Large intestine (tissue), 3 donors: ENCODE measurements at regions not wholly inside any gene's neighbourhood (a gene's known extent, or its start where the extent isn't known, plus 50 kb on each side); places are given as distances from the start of the nearest gene placed in this dataset.
A peak's percentile ranks its signal among the peaks of the same experiment; 100 is the strongest.

Experiments
- DNase-seq, 2 donors: peaks; one replicate each; pipeline versions ENCODE4 v3.0.0 to v3.0.0-alpha.2; 2013
- H3K27ac ChIP-seq: one replicate; pipeline ENCODE4 v1.5.1; 2013; ENCODE audit warnings: low read length
- H3K27me3 ChIP-seq: 2 replicates; pipeline ENCODE4 v1.6.1; 2013; ENCODE audit warnings: low read length; ENCODE audit not compliant: control insufficient read depth, insufficient read depth
- H3K36me3 ChIP-seq: 2 replicates; pipeline ENCODE4 v1.6.1; 2013; ENCODE audit warnings: low read length; ENCODE audit not compliant: control insufficient read depth, insufficient read depth
- H3K4me1 ChIP-seq: one replicate; pipeline ENCODE4 v1.6.1; 2013; ENCODE audit warnings: low read length; ENCODE audit not compliant: control insufficient read depth, insufficient read depth
- H3K4me3 ChIP-seq: one replicate; pipeline ENCODE4 v1.5.1; 2013; ENCODE audit warnings: low read length
- H3K9me3 ChIP-seq: one replicate; pipeline ENCODE4 v1.6.1; 2013; ENCODE audit warnings: mild to moderate bottlenecking, low read depth, low read length, moderate library complexity; ENCODE audit not compliant: control insufficient read depth
- WGBS: methylation state at CpG from one replicate; pipeline ENCODE4 v1.1.5; 2013; ENCODE audit warnings: low lambda C conversion rate; ENCODE audit not compliant: insufficient coverage; 5-methylcytosine and 5-hydroxymethylcytosine counted together

GRCh38 chr13:47420020-47420419 is 523.2 kb upstream of the HTR2A start:
- Histone ChIP-seq H3K9me3 (no peaks in the 10 kb centered on the region), H3K4me3 (no peak overlapping the region), H3K4me1 (no peaks in the 10 kb centered on the region), H3K27ac (no peak overlapping the region), H3K27me3 (no peaks in the 10 kb centered on the region), H3K36me3 (no peaks in the 10 kb centered on the region)
- WGBS, result no CpG with 5 or more reads among the region's 1 CpG
- DNase-seq, result no peak

DNA sequence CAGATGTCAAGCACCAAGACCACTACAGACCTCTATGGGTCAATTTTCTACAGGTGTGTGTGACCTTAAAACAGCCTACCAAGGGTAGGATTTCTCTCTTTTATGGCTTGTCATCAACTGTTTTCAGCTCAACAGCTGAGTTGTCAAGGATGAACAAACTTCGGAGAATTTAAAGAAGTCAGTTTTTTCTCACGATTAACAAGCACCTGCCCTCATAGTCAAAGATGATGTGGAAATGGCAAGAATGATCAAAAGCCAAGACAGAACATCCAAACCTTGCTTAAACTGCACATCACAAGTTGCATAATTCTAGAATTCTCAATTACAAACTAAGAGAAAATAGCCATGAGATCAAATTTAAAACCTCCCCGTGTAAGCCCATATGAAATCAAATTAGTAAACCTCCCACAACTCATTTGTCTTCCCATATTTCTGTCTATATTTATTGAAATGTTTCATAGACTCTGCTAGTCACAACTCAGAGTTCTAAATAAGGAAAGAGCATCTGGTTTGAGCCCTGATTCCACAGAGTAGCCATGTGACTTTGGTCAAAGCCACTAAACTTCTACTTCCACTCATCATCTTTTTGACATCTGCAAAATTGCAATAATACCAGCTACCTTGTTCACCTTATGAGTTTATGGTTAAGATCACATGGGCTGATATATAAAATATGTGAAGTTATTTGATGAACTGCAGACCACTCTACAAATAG is 521.5 kb upstream of the HTR2A start:
- Histone ChIP-seq H3K27me3 (no peaks in the 10 kb centered on the region), H3K36me3 (no peaks in the 10 kb centered on the region), H3K27ac (no peak overlapping the region), H3K4me3 (no peak overlapping the region), H3K4me1 (no peaks in the 10 kb centered on the region), H3K9me3 (no peaks in the 10 kb centered on the region)
- no CpG with 5 or more reads among the region's 3 CpGs for whole genome bisulfite sequencing
- no peak for DNase-seq

GRCh38 chr13:47417485-47417884 is 520.6 kb upstream of the HTR2A start:
- H3K27ac ChIP-seq, result no peak overlapping the region
- H3K9me3 ChIP-seq, result no peaks in the 10 kb centered on the region
- H3K36me3 ChIP-seq, result no peaks in the 10 kb centered on the region
- H3K27me3 ChIP-seq, result no peaks in the 10 kb centered on the region
- no peak overlapping the region for H3K4me3 ChIP-seq
- no CpG with 5 or more reads among the region's 2 CpGs for WGBS
- DNase-seq, result no peak
- no peaks in the 10 kb centered on the region for H3K4me1 ChIP-seq

DNA sequence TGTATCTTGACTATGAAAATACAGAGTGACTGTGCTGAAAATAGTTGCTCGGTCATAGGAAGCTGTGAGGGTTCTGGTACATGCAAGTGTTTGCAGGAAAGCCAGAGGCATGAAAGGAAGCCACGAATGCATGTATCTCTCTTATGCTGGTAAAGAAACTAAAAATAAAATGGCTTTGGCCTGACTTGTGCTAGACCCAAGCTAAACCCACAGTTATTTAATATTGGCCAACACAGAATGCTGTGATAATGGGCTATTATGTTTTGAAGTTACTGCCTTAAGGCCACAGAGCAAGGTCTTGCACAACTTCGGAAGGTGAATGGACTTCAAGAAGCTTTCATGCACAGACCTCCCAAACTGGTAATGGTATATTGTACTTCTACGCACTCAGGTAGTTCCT is 518.2 kb upstream of the HTR2A start:
- 100% methylated on average over 1 of the region's 4 CpGs for WGBS
- no peak for DNase-seq

DNA sequence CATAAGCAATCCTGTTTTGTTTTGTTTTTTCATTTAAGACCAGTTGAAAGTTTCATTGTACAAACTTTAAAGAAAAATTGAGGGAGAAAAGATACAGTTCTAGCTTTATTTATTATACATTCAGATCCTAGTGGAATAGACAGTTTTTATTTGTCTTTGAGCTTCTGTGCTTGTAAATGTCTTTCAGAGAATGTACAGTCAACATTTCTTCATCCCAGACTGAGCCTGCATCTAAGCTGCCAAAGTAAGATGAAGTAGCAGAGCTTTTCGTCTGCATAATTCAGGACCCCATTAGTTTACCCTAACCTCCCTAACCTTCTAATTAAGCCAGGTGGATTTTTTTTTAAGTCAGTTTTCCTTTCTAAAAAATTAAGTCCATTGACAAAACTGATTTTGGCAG is 516.7 kb upstream of the HTR2A start:
- no peak overlapping the region for H3K4me3 ChIP-seq
- no peaks in the 10 kb centered on the region for H3K9me3 ChIP-seq
- no peaks in the 10 kb centered on the region for H3K27me3 ChIP-seq
- DNase-seq, result no peak
- no CpG with 5 or more reads among the region's 1 CpG for WGBS
- H3K27ac ChIP-seq, result no peak overlapping the region
- H3K4me1 ChIP-seq, result no peaks in the 10 kb centered on the region
- H3K36me3 ChIP-seq, result no peaks in the 10 kb centered on the region

More for the DNA sequence above, 518.2 kb upstream of the HTR2A start:
- Histone ChIP-seq H3K27ac (no peak overlapping the region), H3K36me3 (no peaks in the 10 kb centered on the region), H3K4me3 (no peak overlapping the region), H3K9me3 (no peaks in the 10 kb centered on the region), H3K27me3 (no peaks in the 10 kb centered on the region), H3K4me1 (no peaks in the 10 kb centered on the region)

- WGBS, result 100% methylated on average over 1 of the region's 3 CpGs
- H3K9me3 ChIP-seq, result no peaks in the 10 kb centered on the region
- H3K4me1 ChIP-seq, result no peaks in the 10 kb centered on the region
- H3K27ac ChIP-seq, result no peak overlapping the region
- H3K4me3 ChIP-seq, result no peak overlapping the region
- H3K36me3 ChIP-seq, result no peaks in the 10 kb centered on the region
- H3K27me3 ChIP-seq, result no peaks in the 10 kb centered on the region
- no peak for DNase-seq
Measured at GRCh38 chr13:47413112-47413511, 516.3 kb upstream of the HTR2A start.

- no peak overlapping the region for H3K4me3 ChIP-seq
- no peaks in the 10 kb centered on the region for H3K36me3 ChIP-seq
- H3K27me3 ChIP-seq, result no peaks in the 10 kb centered on the region
- H3K27ac ChIP-seq, result no peak overlapping the region
- H3K9me3 ChIP-seq, result no peaks in the 10 kb centered on the region
- no peaks in the 10 kb centered on the region for H3K4me1 ChIP-seq
- no CpG with 5 or more reads among the region's 1 CpG for WGBS
- DNase-seq, result no peak
Measured at GRCh38 chr13:47409778-47410177, 512.9 kb upstream of the HTR2A start.

DNA sequence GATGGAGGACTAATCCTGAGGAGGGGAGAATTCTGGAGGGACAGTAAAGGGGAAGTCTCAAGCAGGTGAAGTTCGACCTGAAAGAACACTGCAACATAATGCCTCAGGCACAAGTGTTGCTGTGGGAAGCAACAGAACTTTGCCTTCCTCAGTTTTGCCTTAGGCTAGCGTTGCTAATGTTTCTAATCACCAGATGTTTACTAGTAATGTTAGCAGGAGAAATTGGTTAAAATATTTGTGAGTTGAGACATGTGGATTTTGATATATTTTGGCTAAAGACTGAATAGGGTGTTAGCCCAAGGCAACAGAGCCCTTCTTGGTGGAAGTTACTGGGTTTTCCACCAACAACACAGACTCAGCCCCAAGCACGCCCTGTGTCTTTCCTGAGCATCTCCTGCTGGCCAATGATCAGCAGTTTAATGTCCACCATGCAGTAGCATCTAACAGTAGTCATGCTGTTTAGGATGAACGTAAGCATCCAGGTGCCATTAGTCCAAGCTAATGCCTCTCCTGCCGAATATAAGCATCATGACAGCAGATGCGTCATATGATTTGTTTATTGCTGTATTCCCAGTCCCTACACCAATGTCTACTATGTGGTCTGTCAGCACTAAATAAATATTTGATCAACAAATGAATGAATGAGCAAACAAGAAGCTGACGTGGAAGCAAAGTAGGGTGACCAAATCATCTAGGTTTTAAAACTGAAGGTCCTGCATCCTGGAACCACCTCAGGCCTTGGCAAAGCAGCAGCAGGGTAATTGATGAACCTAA is 511.9 kb upstream of the HTR2A start:
- no peaks in the 10 kb centered on the region for H3K36me3 ChIP-seq
- H3K27ac ChIP-seq, result no peak overlapping the region

GRCh38 chr13:47407808-47408207 is 511.0 kb upstream of the HTR2A start:
- no peaks in the 10 kb centered on the region for H3K9me3 ChIP-seq
- DNase-seq, result no peak
- no peak overlapping the region for H3K4me3 ChIP-seq
- no peaks in the 10 kb centered on the region for H3K27me3 ChIP-seq
- no peak overlapping the region for H3K27ac ChIP-seq
- 50% methylated on average over 2 of the region's 5 CpGs for WGBS
- no peaks in the 10 kb centered on the region for H3K36me3 ChIP-seq
- no peaks in the 10 kb centered on the region for H3K4me1 ChIP-seq

More for the DNA sequence above, 511.9 kb upstream of the HTR2A start:
- Histone ChIP-seq H3K27me3 (no peaks in the 10 kb centered on the region), H3K4me1 (no peaks in the 10 kb centered on the region), H3K9me3 (no peaks in the 10 kb centered on the region), H3K4me3 (no peak overlapping the region)
- 50% methylated on average over 1 of the region's 7 CpGs for WGBS
- DNase-seq, result peak in 1 of 2 donors; percentile 9

- Histone ChIP-seq H3K9me3 (no peaks in the 10 kb centered on the region), H3K27me3 (no peaks in the 10 kb centered on the region), H3K4me3 (no peak overlapping the region), H3K27ac (no peak overlapping the region), H3K36me3 (no peaks in the 10 kb centered on the region), H3K4me1 (no peaks in the 10 kb centered on the region)
- no peak for DNase-seq
- no CpG with 5 or more reads among the region's 2 CpGs for WGBS
Measured at GRCh38 chr13:47399599-47399998, 502.7 kb upstream of the HTR2A start.
